H54 (cell line): ENCODE measurements at regions not wholly inside any gene's neighbourhood (a gene's known extent, or its start where the extent isn't known, plus 50 kb on each side); places are given as distances from the start of the nearest gene placed in this dataset.

Source experiments
- DNase-seq: peaks from one replicate; pipeline ENCODE4 v3.0.0; 2011; ENCODE audit warnings: low spot score, mixed read lengths; ENCODE audit not compliant: insufficient read length
- FAIRE-seq: peaks from 3 replicates; lab custom pipeline; 2011; peaks lifted over from hg19 to GRCh38; lab: Jason Lieb, UNC
- POLR2A ChIP-seq: IDR thresholded peaks from 2 replicates; pipeline ENCODE4 v1.6.1; 2011; ENCODE audit warnings: low read depth, mild to moderate bottlenecking, low read length

DNA sequence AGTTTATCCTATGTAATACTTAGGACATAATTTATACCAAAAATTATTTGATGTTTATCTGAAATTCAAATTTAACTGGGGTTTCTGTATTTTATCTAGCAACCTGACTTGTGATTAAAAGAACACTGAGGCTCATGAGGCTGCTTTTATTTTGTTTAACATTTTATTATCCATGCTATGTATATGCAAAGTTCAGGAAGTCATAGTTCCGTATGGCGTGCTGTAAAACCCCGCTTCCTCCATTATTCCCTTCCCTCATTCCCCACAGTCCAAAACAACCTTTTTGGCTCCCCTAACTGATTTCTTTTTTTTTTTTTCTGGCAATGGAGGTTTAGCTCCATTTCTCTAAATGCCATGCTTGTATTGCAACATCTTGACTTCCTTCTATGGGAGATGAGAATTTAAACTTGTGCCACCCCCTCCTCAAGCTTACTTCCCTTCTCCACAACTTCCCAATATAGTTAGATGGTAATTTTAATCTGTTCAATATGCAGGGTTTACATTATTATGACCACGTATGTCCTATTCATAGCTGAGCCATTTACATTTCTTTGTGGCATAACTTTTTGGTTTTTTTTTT lies 138.0 kb upstream of the DNAH14 start:
- FAIRE-seq (no peak), DNase-seq (no peak)
- TF ChIP-seq POLR2A: no peak

- DNase-seq: no peak
- TF ChIP-seq POLR2A: no peak
- FAIRE-seq: no peak
Measured at GRCh38 chr1:224795591-224795990, 133.9 kb upstream of the DNAH14 start.

DNA sequence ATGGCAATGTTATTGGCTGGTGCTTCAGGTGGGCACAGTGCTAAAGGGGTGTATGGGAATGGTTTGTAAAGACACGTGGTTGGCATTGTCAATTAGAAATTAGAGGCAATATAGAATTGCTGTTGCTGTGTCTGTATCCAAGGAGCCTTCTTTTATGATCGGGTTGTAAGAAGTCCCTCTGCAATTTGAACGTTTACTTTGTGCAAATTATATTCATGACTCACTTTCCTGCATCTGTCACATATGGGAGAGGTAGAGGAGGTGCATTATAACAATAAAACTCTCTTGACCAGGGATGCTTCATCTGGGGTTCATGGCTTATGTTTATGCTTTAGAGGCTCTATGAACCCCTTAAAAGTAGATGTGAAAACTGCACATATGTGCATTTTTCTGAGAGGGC lies 130.4 kb upstream of the DNAH14 start:
- no peak for FAIRE-seq
- DNase-seq: no peak
- TF ChIP-seq POLR2A: no peak

GRCh38 chr1:224800486-224801119 lies 128.9 kb upstream of the DNAH14 start:
- FAIRE-seq (no peak), DNase-seq (no peak)
- TF ChIP-seq POLR2A: no peak

GRCh38 chr1:224801844-224802490 lies 127.5 kb upstream of the DNAH14 start:
- TF ChIP-seq POLR2A: no peak
- FAIRE-seq (no peak), DNase-seq (no peak)

GRCh38 chr1:224802617-224803016 lies 126.9 kb upstream of the DNAH14 start:
- no peak for DNase-seq
- no peak for FAIRE-seq
- TF ChIP-seq POLR2A: no peak

DNA sequence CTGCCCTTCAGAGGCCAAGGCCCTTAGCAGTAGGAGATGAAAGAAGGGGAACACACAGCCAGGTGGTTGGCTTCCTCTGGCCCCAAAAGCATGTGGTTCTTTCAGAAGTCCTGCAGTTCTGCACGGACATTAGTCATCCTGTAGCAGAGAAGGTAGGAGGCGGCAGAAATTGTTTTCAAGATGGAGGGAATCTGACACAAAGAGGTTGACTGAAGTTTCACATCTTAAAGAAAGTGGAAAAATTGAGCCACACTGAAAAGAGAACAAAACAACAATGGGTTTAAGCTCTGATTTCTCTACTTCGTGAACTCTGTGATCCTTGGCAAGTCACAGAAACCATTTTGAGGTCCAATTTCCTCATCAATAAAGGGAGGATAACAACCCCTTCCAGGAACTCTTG lies 125.3 kb upstream of the DNAH14 start:
- TF ChIP-seq POLR2A: no peak
- no peak for FAIRE-seq

GRCh38 chr1:224805889-224806288 lies 123.6 kb upstream of the DNAH14 start:
- no peak for TF ChIP-seq POLR2A
- FAIRE-seq (no peak), DNase-seq (no peak)

More for the DNA sequence above, 125.3 kb upstream of the DNAH14 start:
- no peak for DNase-seq

DNA sequence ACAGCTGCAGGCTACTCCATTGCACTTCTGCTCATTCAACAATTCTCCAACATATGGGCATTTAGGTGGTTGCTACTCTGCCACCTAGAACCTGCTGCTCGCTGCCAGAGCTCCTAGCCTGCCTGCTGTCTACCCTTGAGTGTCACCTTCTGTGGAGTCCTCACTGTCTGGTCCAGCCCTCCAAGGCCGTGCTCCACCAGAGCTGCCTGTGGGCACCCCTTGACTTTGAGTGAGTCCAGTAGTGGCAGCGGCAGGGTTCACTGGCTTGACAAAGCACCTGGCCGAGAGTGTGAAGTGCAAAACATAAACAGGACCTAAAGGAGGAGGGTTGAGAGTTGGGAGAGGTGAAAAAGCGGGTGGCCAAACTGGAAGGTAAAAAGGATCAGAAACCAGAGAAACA lies 120.3 kb upstream of the DNAH14 start:
- no peak for FAIRE-seq
- TF ChIP-seq POLR2A: no peak
- DNase-seq: no peak

GRCh38 chr1:224809613-224810012 lies 119.9 kb upstream of the DNAH14 start:
- DNase-seq (no peak), FAIRE-seq (no peak)
- TF ChIP-seq POLR2A: no peak

DNA sequence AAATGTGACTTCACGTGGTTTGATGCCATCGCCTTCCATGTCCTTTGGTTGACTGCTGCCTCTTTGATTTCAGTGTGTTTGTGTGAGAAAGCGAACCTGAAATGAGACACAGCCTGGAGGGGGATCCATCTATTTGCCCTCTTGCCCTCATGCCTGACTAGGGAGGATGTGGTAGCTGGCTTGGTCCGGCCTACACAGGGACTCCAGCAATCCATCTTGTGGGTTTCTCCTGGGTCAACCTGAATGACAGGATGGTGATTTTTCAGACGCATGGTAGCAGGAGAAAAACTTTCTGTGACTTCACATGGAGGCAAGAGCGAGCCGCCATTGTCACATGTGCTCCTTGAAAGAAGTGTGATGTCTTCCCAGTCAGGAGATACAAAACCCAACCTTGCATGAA lies 117.9 kb upstream of the DNAH14 start:
- TF ChIP-seq POLR2A: no peak
- DNase-seq: no peak
- no peak for FAIRE-seq

DNA sequence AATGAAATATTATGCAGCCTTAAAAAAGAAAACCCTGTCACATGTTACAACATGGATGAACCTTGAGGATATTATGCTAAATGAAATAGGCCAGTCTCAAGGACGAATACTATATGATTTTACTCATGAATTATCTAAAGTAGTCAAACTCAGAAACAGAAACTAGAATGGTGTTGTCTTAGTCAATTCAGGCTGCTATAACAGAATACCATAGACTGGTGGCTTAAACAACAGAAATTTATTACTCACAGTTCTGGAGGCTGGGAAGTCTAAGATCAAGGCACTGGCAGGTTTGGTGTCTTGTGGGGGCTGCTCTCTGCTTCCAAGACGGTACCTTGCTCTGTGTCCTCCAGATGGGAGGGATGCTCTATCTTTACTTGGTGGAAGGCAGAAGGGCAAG lies 113.8 kb upstream of the DNAH14 start:
- FAIRE-seq: no peak

DNA sequence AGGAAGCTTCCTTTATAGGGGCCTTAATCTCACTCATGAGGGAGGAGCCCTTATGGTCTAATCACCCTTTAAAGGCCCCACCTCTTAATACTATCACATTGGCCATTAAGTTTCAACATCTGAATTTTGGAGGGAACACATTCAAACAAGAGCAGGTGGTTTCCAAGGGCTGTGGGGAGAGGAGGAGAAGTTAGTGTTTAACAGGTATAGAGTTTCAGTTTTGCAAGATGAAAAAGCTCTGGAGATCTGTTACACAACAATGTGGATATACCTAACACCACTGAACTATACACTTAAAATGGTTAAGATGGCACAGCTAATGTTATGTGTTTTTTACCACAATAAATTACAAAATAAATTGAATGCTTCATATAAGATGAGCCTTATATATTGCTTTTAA lies 113.4 kb upstream of the DNAH14 start:
- no peak for DNase-seq
- no peak for FAIRE-seq
- no peak for TF ChIP-seq POLR2A

More for the DNA sequence above, 113.8 kb upstream of the DNAH14 start:
- no peak for DNase-seq
- TF ChIP-seq POLR2A: no peak

- DNase-seq: no peak
- no peak for TF ChIP-seq POLR2A
- no peak for FAIRE-seq
Measured at GRCh38 chr1:224817382-224817781, 112.1 kb upstream of the DNAH14 start.

GRCh38 chr1:224819861-224820260 lies 109.6 kb upstream of the DNAH14 start:
- TF ChIP-seq POLR2A: no peak
- no peak for FAIRE-seq
- no peak for DNase-seq
